Endothelial cell (in vitro differentiated cells): ENCODE measurements at regions not wholly inside any gene's neighbourhood (a gene's known extent, or its start where the extent isn't known, plus 50 kb on each side); places are given as distances from the start of the nearest gene placed in this dataset.

ENCODE experiments used
- DNase-seq: peaks from one replicate; pipeline ENCODE4 v3.0.0; 2021; ENCODE audit warnings: low spot score
- H3K27ac Mint-ChIP-seq: one replicate; pipeline ENCODE4 v1.8.0; 2021; ENCODE audit warnings: mixed read lengths, inconsistent platforms; ENCODE audit not compliant: unreplicated experiment
- H3K27me3 Mint-ChIP-seq: one replicate; pipeline ENCODE4 v1.8.0; 2021; ENCODE audit warnings: mild to moderate bottlenecking, moderate library complexity, mixed read lengths, inconsistent platforms; ENCODE audit not compliant: unreplicated experiment
- H3K36me3 Mint-ChIP-seq: one replicate; pipeline ENCODE4 v1.8.0; 2021; ENCODE audit warnings: mild to moderate bottlenecking, low read depth, mixed read lengths, inconsistent platforms; ENCODE audit not compliant: unreplicated experiment
- H3K4me1 Mint-ChIP-seq: one replicate; pipeline ENCODE4 v1.8.0; 2021; ENCODE audit warnings: mild to moderate bottlenecking, mixed read lengths, inconsistent platforms; ENCODE audit not compliant: unreplicated experiment
- H3K4me3 Mint-ChIP-seq: one replicate; pipeline ENCODE4 v1.8.0; 2021; ENCODE audit warnings: mild to moderate bottlenecking, mixed read lengths, inconsistent platforms; ENCODE audit not compliant: unreplicated experiment
- H3K9me3 Mint-ChIP-seq: one replicate; pipeline ENCODE4 v1.8.0; 2021; ENCODE audit warnings: mixed read lengths, inconsistent platforms; ENCODE audit not compliant: unreplicated experiment
- CTCF ChIP-seq: fragments of 200-600 bp; sonication (generic); IDR thresholded peaks from one replicate; pipeline ENCODE4 v1.5.0; 2021; ENCODE audit warnings: antibody characterized with exemption; ENCODE audit not compliant: unreplicated experiment

GRCh38 chr18:30819619-30820018 is 222.9 kb downstream of the DSC3 start:
- peaks cover 11% of the 10 kb centered on the region for H3K36me3 Mint-ChIP-seq
- H3K9me3 Mint-ChIP-seq: peaks cover 4% of the 10 kb centered on the region
- peaks cover under 1% of the 10 kb centered on the region for H3K27me3 Mint-ChIP-seq
- no peak overlapping the region for H3K4me3 Mint-ChIP-seq
- DNase-seq: no peak
- H3K4me1 Mint-ChIP-seq: peaks cover under 1% of the 10 kb centered on the region
- H3K27ac Mint-ChIP-seq: no peak overlapping the region
- no peak for TF ChIP-seq CTCF

GRCh38 chr18:30814446-30814845 is 228.1 kb downstream of the DSC3 start:
- Mint-ChIP-seq H3K27ac (peak overlapping the region; percentile 85), H3K4me1 (peaks cover 21% of the 10 kb centered on the region), H3K9me3 (peaks cover 4% of the 10 kb centered on the region), H3K36me3 (peaks cover 11% of the 10 kb centered on the region), H3K4me3 (no peak overlapping the region), H3K27me3 (peaks cover 6% of the 10 kb centered on the region)
- no peak for TF ChIP-seq CTCF
- no peak for DNase-seq

- peaks cover 6% of the 10 kb centered on the region for H3K36me3 Mint-ChIP-seq
- no peak for TF ChIP-seq CTCF
- no peak for DNase-seq
- no peak overlapping the region for H3K4me3 Mint-ChIP-seq
- peaks cover 4% of the 10 kb centered on the region for H3K9me3 Mint-ChIP-seq
- H3K27me3 Mint-ChIP-seq: peaks cover 8% of the 10 kb centered on the region
- peaks cover 21% of the 10 kb centered on the region for H3K4me1 Mint-ChIP-seq
- H3K27ac Mint-ChIP-seq: no peak overlapping the region
Measured at GRCh38 chr18:30811580-30811979, 231.0 kb downstream of the DSC3 start.

GRCh38 chr18:30810580-30810979 is 232.0 kb downstream of the DSC3 start:
- H3K27ac Mint-ChIP-seq: no peak overlapping the region
- H3K9me3 Mint-ChIP-seq: no peaks in the 10 kb centered on the region
- DNase-seq: no peak
- no peaks in the 10 kb centered on the region for H3K36me3 Mint-ChIP-seq
- no peak overlapping the region for H3K4me3 Mint-ChIP-seq
- peaks cover 21% of the 10 kb centered on the region for H3K4me1 Mint-ChIP-seq
- TF ChIP-seq CTCF: no peak
- peaks cover 8% of the 10 kb centered on the region for H3K27me3 Mint-ChIP-seq

- peaks cover 4% of the 10 kb centered on the region for H3K27me3 Mint-ChIP-seq
- H3K4me1 Mint-ChIP-seq: peaks cover 8% of the 10 kb centered on the region
- H3K4me3 Mint-ChIP-seq: no peak overlapping the region
- no peak for TF ChIP-seq CTCF
- no peak for DNase-seq
- no peaks in the 10 kb centered on the region for H3K9me3 Mint-ChIP-seq
- no peak overlapping the region for H3K27ac Mint-ChIP-seq
- H3K36me3 Mint-ChIP-seq: no peaks in the 10 kb centered on the region
Measured at GRCh38 chr18:30806823-30807222, 235.7 kb downstream of the DSC3 start.
